WTC11 (cell line): ENCODE measurements at regions not wholly inside any gene's neighbourhood (a gene's known extent, or its start where the extent isn't known, plus 50 kb on each side); places are given as distances from the start of the nearest gene placed in this dataset.

ENCODE experiments used
- ATAC-seq: fragments of 200-7000 bp; cut with Tn5 transposase; 2 replicates; pipeline ENCODE4 v1.10.0; 2021; ENCODE audit warnings: mild to moderate bottlenecking, moderate library complexity
- CTCF ChIA-PET: fragments of 300-600 bp; sonication (Branson Sonifier 250); formaldehyde crosslinking; loops from one replicate; lab custom pipeline; 2021; ENCODE audit warnings: antibody characterized with exemption; lab: Charles Lee
- POLR2A ChIA-PET: fragments of 350-600 bp; sonication (Branson Sonifier 250); formaldehyde crosslinking; loops from one replicate; lab custom pipeline; 2021; ENCODE audit warnings: antibody characterized with exemption; lab: Charles Lee
- DNase-seq: peaks from one replicate; pipeline ENCODE4 v3.0.0; 2021; ENCODE audit warnings: low spot score
- H3K27ac Mint-ChIP-seq: 2 replicates; pipeline ENCODE4 v1.8.0; 2021; ENCODE audit warnings: mixed read lengths
- H3K27me3 Mint-ChIP-seq: 2 replicates; pipeline ENCODE4 v1.8.0; 2021; ENCODE audit warnings: low read depth, mild to moderate bottlenecking, moderate library complexity, mixed read lengths
- H3K36me3 Mint-ChIP-seq: 2 replicates; pipeline ENCODE4 v1.8.0; 2021; ENCODE audit warnings: mixed read lengths
- H3K4me1 Mint-ChIP-seq: 2 replicates; pipeline ENCODE4 v1.8.0; 2022; ENCODE audit warnings: mixed read lengths
- H3K4me3 Mint-ChIP-seq: 2 replicates; pipeline ENCODE4 v1.8.0; 2021; ENCODE audit warnings: mild to moderate bottlenecking, moderate library complexity, mixed read lengths
- H3K9me3 Mint-ChIP-seq: 2 replicates; pipeline ENCODE4 v1.8.0; 2021; ENCODE audit warnings: mixed read lengths
- ATF1 ChIP-seq: sonication (generic); formaldehyde crosslinking; IDR thresholded peaks from 2 replicates; pipeline ENCODE4 v1.8.1; 2023; ENCODE audit warnings: mild to moderate bottlenecking, moderate library complexity, missing genetic modification reagents
- CBFB ChIP-seq: sonication (generic); formaldehyde crosslinking; IDR thresholded peaks from 2 replicates; pipeline ENCODE4 v1.8.1; 2022; ENCODE audit warnings: mild to moderate bottlenecking, low read depth, missing genetic modification reagents
- CREB1 ChIP-seq: sonication (generic); formaldehyde crosslinking; IDR thresholded peaks from 2 replicates; pipeline ENCODE4 v1.8.0; 2023; ENCODE audit warnings: mild to moderate bottlenecking, missing genetic modification reagents
- FOXP1 ChIP-seq: sonication (generic); formaldehyde crosslinking; IDR thresholded peaks from 2 replicates; pipeline ENCODE4 v1.8.0; 2022; ENCODE audit warnings: missing genetic modification reagents, mild to moderate bottlenecking, moderate library complexity, borderline replicate concordance
- GTF2I ChIP-seq: fragments of 250-450 bp; sonication (Bioruptor Pico); conservative IDR thresholded peaks from 2 replicates; pipeline ENCODE4 v1.4.0; 2021; ENCODE audit warnings: mild to moderate bottlenecking
- MYBL2 ChIP-seq: sonication (generic); formaldehyde crosslinking; IDR thresholded peaks from 2 replicates; pipeline ENCODE4 v1.8.1; 2023; ENCODE audit warnings: mild to moderate bottlenecking, moderate library complexity, missing genetic modification reagents
- NFE2L1 ChIP-seq: sonication (generic); formaldehyde crosslinking; IDR thresholded peaks from 2 replicates; pipeline ENCODE4 v1.8.1; 2023; ENCODE audit warnings: missing genetic modification reagents
- NFYB ChIP-seq: sonication (generic); formaldehyde crosslinking; conservative IDR thresholded peaks from 2 replicates; pipeline ENCODE4 v1.8.0; 2022; ENCODE audit warnings: low read depth, missing genetic modification reagents
- SP1 ChIP-seq: sonication (generic); formaldehyde crosslinking; conservative IDR thresholded peaks from 2 replicates; pipeline ENCODE4 v1.8.1; 2022; ENCODE audit warnings: missing genetic modification reagents
- TEAD4 ChIP-seq: sonication (generic); formaldehyde crosslinking; IDR thresholded peaks from 2 replicates; pipeline ENCODE4 v1.8.0; 2022; ENCODE audit warnings: mild to moderate bottlenecking, missing genetic modification reagents
- ZNF317 ChIP-seq: sonication (generic); formaldehyde crosslinking; IDR thresholded peaks from 2 replicates; pipeline ENCODE4 v1.8.1; 2023; ENCODE audit warnings: low read depth, mild to moderate bottlenecking, moderate library complexity, missing genetic modification reagents, borderline replicate concordance
- ZNF423 ChIP-seq: fragments of 250-450 bp; sonication (Bioruptor Pico); IDR thresholded peaks from 2 replicates; pipeline ENCODE4 v2.1.2; 2022; ENCODE audit warnings: mild to moderate bottlenecking, moderate library complexity
- TF ChIP-seq, protein P1 (sequence below): sonication (generic); formaldehyde crosslinking; IDR thresholded peaks from 2 replicates; pipeline ENCODE4 v1.8.1; 2023; ENCODE audit warnings: mild to moderate bottlenecking, missing genetic modification reagents, borderline replicate concordance
- TF ChIP-seq, protein P2 (sequence below): fragments of 250-450 bp; sonication (Bioruptor Pico); IDR thresholded peaks from 2 replicates; pipeline ENCODE4 v2.1.2; 2022; ENCODE audit warnings: mild to moderate bottlenecking, moderate library complexity
- TF ChIP-seq, protein P3 (sequence below): sonication (generic); formaldehyde crosslinking; IDR thresholded peaks from 2 replicates; pipeline ENCODE4 v1.8.1; 2023; ENCODE audit warnings: mild to moderate bottlenecking, moderate library complexity, missing genetic modification reagents
- TF ChIP-seq, protein P4 (sequence below): fragments of 250-450 bp; sonication (Bioruptor Pico); IDR thresholded peaks from 2 replicates; pipeline ENCODE4 v1.9.0; 2021; ENCODE audit warnings: mild to moderate bottlenecking

DNA sequence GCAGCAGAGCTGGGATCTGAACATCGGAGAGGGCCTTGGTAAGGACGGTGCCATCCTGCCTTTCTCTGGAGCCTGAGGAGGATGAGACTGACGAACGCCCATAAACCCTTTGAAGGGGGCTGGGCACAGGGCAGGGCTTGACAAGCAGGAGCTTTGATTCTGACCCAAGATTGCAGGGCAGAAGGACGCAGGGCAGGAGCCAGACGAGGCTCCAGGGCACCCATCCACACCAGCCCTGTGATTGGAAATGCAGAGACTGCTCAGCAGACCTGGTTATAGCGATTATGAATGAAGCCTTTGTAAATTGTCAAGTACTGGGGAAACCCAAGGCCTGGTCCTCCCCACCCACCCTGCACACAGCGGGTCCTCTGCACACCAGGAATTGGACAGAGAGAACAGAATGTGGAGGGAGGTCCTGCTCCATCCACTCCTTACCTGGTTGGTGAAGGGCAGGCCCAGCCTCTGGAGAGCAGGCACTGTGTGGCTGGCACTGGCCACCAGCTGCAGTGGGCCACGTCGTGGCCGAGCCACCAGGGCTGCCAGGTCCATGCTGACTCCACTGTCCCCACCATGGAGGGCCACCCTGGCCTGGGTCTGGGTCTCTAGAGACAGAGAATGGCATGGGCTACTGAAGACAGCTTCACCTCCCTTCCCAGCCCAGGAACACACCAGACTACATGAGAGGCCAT is 68.8 kb downstream of the RMI2 start:
- H3K4me3 Mint-ChIP-seq: no peak overlapping the region
- ATAC-seq (no peak), DNase-seq (no peak)
- no peaks in the 10 kb centered on the region for H3K36me3 Mint-ChIP-seq
- H3K27me3 Mint-ChIP-seq: no peaks in the 10 kb centered on the region
- H3K9me3 Mint-ChIP-seq: no peaks in the 10 kb centered on the region
- POLR2A ChIA-PET: no interaction called here
- TF ChIP-seq MYBL2 (CRISPR knock-in tag) (no peak), ATF1 (CRISPR knock-in tag) (no peak), SP1 (CRISPR knock-in tag) (no peak)
- TF ChIP-seq, protein P1, sequence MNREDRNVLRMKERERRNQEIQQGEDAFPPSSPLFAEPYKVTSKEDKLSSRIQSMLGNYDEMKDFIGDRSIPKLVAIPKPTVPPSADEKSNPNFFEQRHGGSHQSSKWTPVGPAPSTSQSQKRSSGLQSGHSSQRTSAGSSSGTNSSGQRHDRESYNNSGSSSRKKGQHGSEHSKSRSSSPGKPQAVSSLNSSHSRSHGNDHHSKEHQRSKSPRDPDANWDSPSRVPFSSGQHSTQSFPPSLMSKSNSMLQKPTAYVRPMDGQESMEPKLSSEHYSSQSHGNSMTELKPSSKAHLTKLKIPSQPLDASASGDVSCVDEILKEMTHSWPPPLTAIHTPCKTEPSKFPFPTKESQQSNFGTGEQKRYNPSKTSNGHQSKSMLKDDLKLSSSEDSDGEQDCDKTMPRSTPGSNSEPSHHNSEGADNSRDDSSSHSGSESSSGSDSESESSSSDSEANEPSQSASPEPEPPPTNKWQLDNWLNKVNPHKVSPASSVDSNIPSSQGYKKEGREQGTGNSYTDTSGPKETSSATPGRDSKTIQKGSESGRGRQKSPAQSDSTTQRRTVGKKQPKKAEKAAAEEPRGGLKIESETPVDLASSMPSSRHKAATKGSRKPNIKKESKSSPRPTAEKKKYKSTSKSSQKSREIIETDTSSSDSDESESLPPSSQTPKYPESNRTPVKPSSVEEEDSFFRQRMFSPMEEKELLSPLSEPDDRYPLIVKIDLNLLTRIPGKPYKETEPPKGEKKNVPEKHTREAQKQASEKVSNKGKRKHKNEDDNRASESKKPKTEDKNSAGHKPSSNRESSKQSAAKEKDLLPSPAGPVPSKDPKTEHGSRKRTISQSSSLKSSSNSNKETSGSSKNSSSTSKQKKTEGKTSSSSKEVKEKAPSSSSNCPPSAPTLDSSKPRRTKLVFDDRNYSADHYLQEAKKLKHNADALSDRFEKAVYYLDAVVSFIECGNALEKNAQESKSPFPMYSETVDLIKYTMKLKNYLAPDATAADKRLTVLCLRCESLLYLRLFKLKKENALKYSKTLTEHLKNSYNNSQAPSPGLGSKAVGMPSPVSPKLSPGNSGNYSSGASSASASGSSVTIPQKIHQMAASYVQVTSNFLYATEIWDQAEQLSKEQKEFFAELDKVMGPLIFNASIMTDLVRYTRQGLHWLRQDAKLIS (CRISPR knock-in tag): no peak
- peaks cover 7% of the 10 kb centered on the region for H3K4me1 Mint-ChIP-seq
- H3K27ac Mint-ChIP-seq: no peak overlapping the region
- CTCF ChIA-PET: interaction anchor here (1.3 kb wide), 1 partner anchor 18 kb away, joined by 3 read pairs; no protein-coding TSS in a partner anchor

DNA sequence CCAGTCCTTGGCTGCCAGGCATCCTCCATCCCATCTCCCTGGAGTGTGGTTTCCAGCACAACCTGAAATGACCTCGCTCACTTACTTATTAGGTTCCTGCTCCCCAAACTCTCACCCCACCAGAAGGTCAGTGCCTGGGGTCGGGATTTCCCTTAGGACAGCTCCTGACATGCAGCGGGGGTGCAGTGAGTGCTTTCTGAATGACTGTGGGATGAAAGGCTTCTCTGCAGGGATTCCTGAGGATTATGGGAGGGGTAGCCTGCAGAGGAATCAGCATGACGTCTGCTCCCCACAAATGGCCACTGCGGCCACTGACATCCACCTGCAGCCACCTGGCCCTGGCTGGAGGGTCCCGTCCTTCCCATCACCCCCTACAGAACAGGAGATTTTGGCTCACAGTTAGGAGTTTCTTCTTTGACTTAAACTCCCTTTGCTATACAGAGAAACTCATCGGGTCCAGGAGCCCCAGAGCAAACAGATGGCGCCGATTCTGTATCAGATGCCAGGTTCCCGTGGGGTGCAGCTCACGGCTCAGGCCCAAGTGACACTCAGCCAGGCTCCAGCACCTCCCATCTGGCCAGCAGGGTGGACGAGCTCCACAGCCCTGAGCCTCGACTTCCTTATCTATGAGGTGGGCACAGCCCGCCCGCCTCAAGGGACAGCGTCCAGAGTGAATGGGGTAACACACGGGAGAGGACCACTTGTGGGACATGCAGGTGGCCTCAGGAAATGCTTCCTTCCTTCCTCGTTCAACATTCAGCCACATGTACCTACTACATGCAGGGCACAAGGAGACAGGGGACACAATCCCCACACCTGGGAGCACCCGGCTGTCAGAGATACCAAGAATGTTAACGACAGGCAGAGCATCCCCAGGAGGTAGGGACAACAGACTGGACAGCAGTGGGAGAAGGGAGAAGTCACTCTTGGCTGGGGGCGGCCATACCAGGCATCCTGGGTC is 69.8 kb downstream of the RMI2 start:
- Mint-ChIP-seq H3K4me1 (peaks cover 7% of the 10 kb centered on the region), H3K27me3 (no peaks in the 10 kb centered on the region), H3K27ac (no peak overlapping the region), H3K36me3 (no peaks in the 10 kb centered on the region), H3K9me3 (no peaks in the 10 kb centered on the region), H3K4me3 (no peak overlapping the region)
- POLR2A ChIA-PET: no interaction called here
- TF ChIP-seq ZNF423 (peak; percentile 40; the same call in 1 of the 2 replicates), CREB1 (CRISPR knock-in tag) (no peak)
- DNase-seq: no peak
- ATAC-seq: no peak
- CTCF ChIA-PET: interaction anchor here (1.1 kb wide), 1 partner anchor 117 kb away, joined by 3 read pairs; no protein-coding TSS in a partner anchor

- H3K27ac Mint-ChIP-seq: no peak overlapping the region
- CTCF ChIA-PET: interaction anchor here (1.1 kb wide), 1 partner anchor 10 kb away, joined by 6 read pairs; no protein-coding TSS in a partner anchor
- POLR2A ChIA-PET: no interaction called here
- H3K4me1 Mint-ChIP-seq: peaks cover 7% of the 10 kb centered on the region
- no peaks in the 10 kb centered on the region for H3K9me3 Mint-ChIP-seq
- H3K4me3 Mint-ChIP-seq: no peak overlapping the region
- TF ChIP-seq FOXP1 (no peak), GTF2I (CRISPR knock-in tag) (0 out of 2 replicates have a peak, but pooled peaks have one; percentile 32), ZNF317 (CRISPR knock-in tag) (no peak)
- no peak for DNase-seq
- H3K36me3 Mint-ChIP-seq: no peaks in the 10 kb centered on the region
- no peaks in the 10 kb centered on the region for H3K27me3 Mint-ChIP-seq
- ATAC-seq: no peak
These were observed 71.2 kb downstream of the RMI2 start for GRCh38 chr16:11416228-11417001.

DNA sequence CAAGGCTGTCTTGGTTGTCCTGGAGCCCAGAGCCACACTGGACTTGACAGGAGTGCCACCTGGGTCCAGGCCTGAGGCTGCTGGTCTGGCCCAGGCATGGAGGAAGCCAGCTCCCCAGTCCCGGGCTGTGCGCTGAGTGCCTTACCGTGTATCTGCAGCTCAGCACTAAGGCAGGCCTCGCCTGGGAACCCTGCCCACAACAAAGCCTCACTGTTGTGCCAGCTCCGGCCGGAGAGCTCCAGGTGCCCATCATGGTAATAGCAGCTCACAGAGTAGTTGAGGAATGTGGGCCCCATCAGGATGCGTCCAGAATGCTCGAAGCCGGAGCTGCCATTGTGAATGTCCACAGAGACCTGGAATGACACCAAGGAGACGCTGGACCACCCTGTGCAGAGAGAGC is 72.2 kb downstream of the RMI2 start:
- ATAC-seq (no peak), DNase-seq (no peak)
- no peaks in the 10 kb centered on the region for H3K9me3 Mint-ChIP-seq
- CTCF ChIA-PET: interaction anchor here (0.6 to 1.1 kb wide), 3 partner anchors 11 to 351 kb away, joined by 3 to 6 read pairs (median 5); no protein-coding TSS in a partner anchor
- POLR2A ChIA-PET: no interaction called here
- H3K27ac Mint-ChIP-seq: no peak overlapping the region
- H3K36me3 Mint-ChIP-seq: no peaks in the 10 kb centered on the region
- H3K27me3 Mint-ChIP-seq: no peaks in the 10 kb centered on the region
- H3K4me3 Mint-ChIP-seq: no peak overlapping the region
- peaks cover 7% of the 10 kb centered on the region for H3K4me1 Mint-ChIP-seq
- TF ChIP-seq NFYB (CRISPR knock-in tag) (no peak), TEAD4 (CRISPR knock-in tag) (no peak), SP1 (CRISPR knock-in tag) (no peak), CBFB (CRISPR knock-in tag) (no peak), NFE2L1 (CRISPR knock-in tag) (no peak), MYBL2 (CRISPR knock-in tag) (no peak)
- TF ChIP-seq, protein P2, sequence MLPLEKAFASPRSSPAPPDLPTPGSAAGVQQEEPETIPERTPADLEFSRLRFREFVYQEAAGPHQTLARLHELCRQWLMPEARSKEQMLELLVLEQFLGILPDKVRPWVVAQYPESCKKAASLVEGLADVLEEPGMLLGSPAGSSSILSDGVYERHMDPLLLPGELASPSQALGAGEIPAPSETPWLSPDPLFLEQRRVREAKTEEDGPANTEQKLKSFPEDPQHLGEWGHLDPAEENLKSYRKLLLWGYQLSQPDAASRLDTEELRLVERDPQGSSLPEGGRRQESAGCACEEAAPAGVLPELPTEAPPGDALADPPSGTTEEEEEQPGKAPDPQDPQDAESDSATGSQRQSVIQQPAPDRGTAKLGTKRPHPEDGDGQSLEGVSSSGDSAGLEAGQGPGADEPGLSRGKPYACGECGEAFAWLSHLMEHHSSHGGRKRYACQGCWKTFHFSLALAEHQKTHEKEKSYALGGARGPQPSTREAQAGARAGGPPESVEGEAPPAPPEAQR (CRISPR knock-in tag): no peak
- TF ChIP-seq, protein P3, sequence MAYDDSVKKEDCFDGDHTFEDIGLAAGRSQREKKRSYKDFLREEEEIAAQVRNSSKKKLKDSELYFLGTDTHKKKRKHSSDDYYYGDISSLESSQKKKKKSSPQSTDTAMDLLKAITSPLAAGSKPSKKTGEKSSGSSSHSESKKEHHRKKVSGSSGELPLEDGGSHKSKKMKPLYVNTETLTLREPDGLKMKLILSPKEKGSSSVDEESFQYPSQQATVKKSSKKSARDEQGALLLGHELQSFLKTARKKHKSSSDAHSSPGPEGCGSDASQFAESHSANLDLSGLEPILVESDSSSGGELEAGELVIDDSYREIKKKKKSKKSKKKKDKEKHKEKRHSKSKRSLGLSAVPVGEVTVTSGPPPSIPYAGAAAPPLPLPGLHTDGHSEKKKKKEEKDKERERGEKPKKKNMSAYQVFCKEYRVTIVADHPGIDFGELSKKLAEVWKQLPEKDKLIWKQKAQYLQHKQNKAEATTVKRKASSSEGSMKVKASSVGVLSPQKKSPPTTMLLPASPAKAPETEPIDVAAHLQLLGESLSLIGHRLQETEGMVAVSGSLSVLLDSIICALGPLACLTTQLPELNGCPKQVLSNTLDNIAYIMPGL (CRISPR knock-in tag): no peak
- TF ChIP-seq, protein P4, sequence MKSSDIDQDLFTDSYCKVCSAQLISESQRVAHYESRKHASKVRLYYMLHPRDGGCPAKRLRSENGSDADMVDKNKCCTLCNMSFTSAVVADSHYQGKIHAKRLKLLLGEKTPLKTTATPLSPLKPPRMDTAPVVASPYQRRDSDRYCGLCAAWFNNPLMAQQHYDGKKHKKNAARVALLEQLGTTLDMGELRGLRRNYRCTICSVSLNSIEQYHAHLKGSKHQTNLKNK (CRISPR knock-in tag): no peak
